ENCODE measurements at regions not wholly inside any gene's neighbourhood (a gene's known extent, or its start where the extent isn't known, plus 50 kb on each side); places are given as distances from the start of the nearest gene placed in this dataset.

- CTCF ChIA-PET, result interaction anchor here (2.4 kb wide), 1 partner anchor 12 kb away, joined by 12 read pairs; no protein-coding TSS in a partner anchor
- no peak overlapping the region for H3K27ac ChIP-seq
- TF ChIP-seq CTCF (conservative IDR thresholded peaks at IDR 0.05; ENCODE audit: low read depth), result no peak
- no peak for DNase-seq (ENCODE audit: low spot score)
- POLR2A ChIA-PET (ENCODE audit: low non-redundant PET), result no interaction called here
Measured at GRCh38 chr9:87801013-87801412, 75.1 kb downstream of the CTSL start.

- CTCF ChIA-PET, result no interaction called here
- TF ChIP-seq CTCF (conservative IDR thresholded peaks at IDR 0.05; ENCODE audit: low read depth), result no peak
- POLR2A ChIA-PET (ENCODE audit: low non-redundant PET), result no interaction called here
- no peak for DNase-seq (ENCODE audit: low spot score)
- H3K27ac ChIP-seq, result no peak overlapping the region
Measured at GRCh38 chr9:87803166-87803565, 77.2 kb downstream of the CTSL start.

GRCh38 chr9:87803623-87804345 lies 77.9 kb downstream of the CTSL start:
- H3K27ac ChIP-seq, result no peak overlapping the region
- ChIA-PET POLR2A (ENCODE audit: low non-redundant PET) (no interaction called here), CTCF (interaction anchor here (0.6 kb wide), 4 partner anchors 12 to 279 kb away, joined by 3 to 5 read pairs (median 4); no protein-coding TSS in a partner anchor)
- TF ChIP-seq CTCF (conservative IDR thresholded peaks at IDR 0.05; ENCODE audit: low read depth), result no peak
- DNase-seq (ENCODE audit: low spot score), result no peak

GRCh38 chr9:87805259-87805658 lies 77.4 kb upstream of the SPATA31E1 start:
- POLR2A ChIA-PET (ENCODE audit: low non-redundant PET), result no interaction called here
- no peak overlapping the region for H3K27ac ChIP-seq
- DNase-seq (ENCODE audit: low spot score), result no peak
- TF ChIP-seq CTCF (conservative IDR thresholded peaks at IDR 0.05; ENCODE audit: low read depth), result no peak
- CTCF ChIA-PET, result interaction anchor here (0.7 kb wide), 1 partner anchor 222 kb away, joined by 7 read pairs; no protein-coding TSS in a partner anchor

- POLR2A ChIA-PET (ENCODE audit: low non-redundant PET), result no interaction called here
- DNase-seq (ENCODE audit: low spot score), result no peak
- H3K27ac ChIP-seq, result no peak overlapping the region
- no peak for TF ChIP-seq CTCF (conservative IDR thresholded peaks at IDR 0.05; ENCODE audit: low read depth)
- CTCF ChIA-PET, result no interaction called here
Measured at GRCh38 chr9:87810008-87810407, 72.7 kb upstream of the SPATA31E1 start.

- H3K27ac ChIP-seq, result no peak overlapping the region
- TF ChIP-seq CTCF (conservative IDR thresholded peaks at IDR 0.05; ENCODE audit: low read depth), result no peak
- ChIA-PET POLR2A (ENCODE audit: low non-redundant PET) (no interaction called here), CTCF (interaction anchor here (3.4 kb wide), 1 partner anchor 133 kb away, joined by 15 read pairs; no protein-coding TSS in a partner anchor)
- DNase-seq (ENCODE audit: low spot score), result no peak
Measured at GRCh38 chr9:87810679-87811178, 71.9 kb upstream of the SPATA31E1 start.
